Esophagus squamous epithelium (tissue), 4 donors: ENCODE measurements at regions not wholly inside any gene's neighbourhood (a gene's known extent, or its start where the extent isn't known, plus 50 kb on each side); places are given as distances from the start of the nearest gene placed in this dataset.

Experiments used
- CTCF ChIP-seq, 6 experiments: fragments of 450-650 bp in 4 of 6; fragments of 200-600 bp in 2 of 6; sonication (generic) in 2 of 6; IDR thresholded peaks; one replicate each; pipeline ENCODE4 v1.5.1; 2016 to 2019; ENCODE audit warnings: antibody characterized with exemption in 6 of 6, mild to moderate bottlenecking in 4 of 6, moderate library complexity in 4 of 6
- POLR2A ChIP-seq, 4 donors: fragments of 450-650 bp; IDR thresholded peaks; one replicate each; pipeline ENCODE4 v1.6.1; 2017; ENCODE audit warnings: antibody characterized with exemption in 4 of 4, mild to moderate bottlenecking in 4 of 4, moderate library complexity in 3 of 4

DNA sequence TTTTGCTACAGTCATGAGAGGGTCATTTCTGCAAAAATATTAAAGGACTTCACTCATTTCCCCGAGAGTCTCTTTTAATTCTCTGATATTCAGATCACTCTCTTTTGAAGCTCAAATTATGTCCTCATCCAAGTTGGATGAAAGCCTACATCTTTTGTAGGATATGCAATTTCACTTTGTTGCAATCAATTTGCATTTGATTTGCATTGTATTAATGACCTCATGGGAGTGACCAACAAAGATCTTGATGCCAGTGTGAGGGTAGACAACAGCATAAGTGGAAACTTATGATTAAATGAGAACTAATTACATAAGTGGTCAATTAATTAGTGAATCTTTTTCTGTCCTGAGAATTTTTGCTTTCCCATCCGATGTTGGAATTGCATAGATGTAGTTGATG lies 60.3 kb upstream of the UPP2 start:
- TF ChIP-seq CTCF (IDR thresholded peaks at IDR 0.05) (no peak), POLR2A (IDR thresholded peaks at IDR 0.05) (no peak)
